H1 (cell line): ENCODE measurements at regions not wholly inside any gene's neighbourhood (a gene's known extent, or its start where the extent isn't known, plus 50 kb on each side); places are given as distances from the start of the nearest gene placed in this dataset.

Source experiments
- CTCF ChIA-PET: fragments of 300-600 bp; sonication (Branson Sonifier 250); formaldehyde crosslinking; loops from one replicate; lab custom pipeline; 2021; ENCODE audit not compliant: partially characterized antibody; lab: Charles Lee
- POLR2A ChIA-PET: fragments of 300-600 bp; sonication (Branson Sonifier 250); formaldehyde crosslinking; loops from one replicate; lab custom pipeline; 2021; ENCODE audit warnings: inconsistent platforms; ENCODE audit not compliant: partially characterized antibody; lab: Charles Lee
- DNase-seq, 2 experiments: peaks; one replicate each; pipeline versions ENCODE4 v3.0.0 to v3.0.0-alpha.2; 2010 to 2022; ENCODE audit warnings: low spot score in 2 of 2, low read depth in 1 of 2, mixed read lengths in 1 of 2
- FAIRE-seq: peaks from 2 replicates; lab custom pipeline; 2011; peaks lifted over from hg19 to GRCh38; lab: Jason Lieb, UNC
- H2AFZ ChIP-seq: 2 replicates; pipeline ENCODE4 v1.8.1; 2012; ENCODE audit warnings: low read length, inconsistent platforms
- H2AK5ac ChIP-seq: 2 replicates; pipeline ENCODE4 v1.6.1; 2013; ENCODE audit warnings: low read depth, low read length
- H2BK120ac ChIP-seq: replicated peaks from 2 replicates; pipeline ENCODE3; 2013; ENCODE audit warnings: low read depth, low read length, inconsistent platforms
- H2BK12ac ChIP-seq: 2 replicates; pipeline ENCODE4 v1.6.1; 2013; ENCODE audit warnings: low read depth, low read length
- H2BK15ac ChIP-seq: 2 replicates; pipeline ENCODE4 v1.6.1; 2013; ENCODE audit warnings: low read length
- H2BK20ac ChIP-seq: 2 replicates; pipeline ENCODE4 v1.6.1; 2013; ENCODE audit warnings: low read length
- H2BK5ac ChIP-seq: 2 replicates; pipeline ENCODE4 v1.6.1; 2013; ENCODE audit warnings: low read depth, low read length
- H3K14ac ChIP-seq: 2 replicates; pipeline ENCODE4 v1.6.1; 2013; ENCODE audit warnings: inconsistent platforms; ENCODE audit not compliant: insufficient read length
- H3K18ac ChIP-seq: 2 replicates; pipeline ENCODE4 v1.6.1; 2013; ENCODE audit warnings: low read length; ENCODE audit errors: extremely low read depth
- H3K23ac ChIP-seq: 2 replicates; pipeline ENCODE4 v1.6.1; 2013; ENCODE audit warnings: inconsistent platforms; ENCODE audit not compliant: insufficient read length
- H3K23me2 ChIP-seq: 2 replicates; pipeline ENCODE4 v1.6.1; 2013; ENCODE audit warnings: low read depth, low read length
- H3K27ac ChIP-seq: 2 replicates; pipeline ENCODE4 v1.6.1; 2011; ENCODE audit warnings: low read depth, low read length, inconsistent platforms
- H3K27me3 ChIP-seq, 4 experiments: replicated peaks in 1 of 4; 1 replicate in 1 of 4; 2 replicates in 3 of 4; pipeline versions ENCODE4 v1.6.1 to v1.8.1; 2011 to 2013; ENCODE audit warnings: low read length in 3 of 4, mild to moderate bottlenecking in 3 of 4, inconsistent platforms in 2 of 4, mixed read lengths in 2 of 4, moderate library complexity in 1 of 4; ENCODE audit not compliant: control insufficient read depth in 3 of 4, insufficient read depth in 3 of 4; ENCODE audit errors: extremely low read depth in 1 of 4
- H3K36me3 ChIP-seq, 4 experiments: 2 replicates each; pipeline versions ENCODE4 v1.6.1 to v1.8.1; 2011 to 2013; ENCODE audit warnings: mild to moderate bottlenecking in 4 of 4, low read length in 3 of 4, moderate library complexity in 2 of 4, control low read depth in 1 of 4, inconsistent platforms in 1 of 4; ENCODE audit not compliant: insufficient read depth in 4 of 4, control insufficient read depth in 2 of 4
- H3K4ac ChIP-seq: replicated peaks from 2 replicates; pipeline ENCODE3; 2013; ENCODE audit warnings: low read length, low read depth, mixed read lengths, inconsistent platforms; ENCODE audit not compliant: insufficient read length
- H3K4me1 ChIP-seq, 4 experiments: replicated peaks in 1 of 4; 1 replicate in 1 of 4; 2 replicates in 3 of 4; pipeline versions ENCODE4 v1.6.1 to v1.8.1; 2011 to 2013; ENCODE audit warnings: low read length in 3 of 4, inconsistent platforms in 2 of 4, mixed read lengths in 1 of 4; ENCODE audit not compliant: insufficient read depth in 4 of 4, control insufficient read depth in 3 of 4
- H3K4me2 ChIP-seq, 2 experiments: 2 replicates each; pipeline versions ENCODE4 v1.6.1 to v1.8.1; 2011 to 2013; ENCODE audit warnings: low read depth in 2 of 2, low read length in 2 of 2, control low read depth in 1 of 2, inconsistent platforms in 1 of 2, mild to moderate bottlenecking in 1 of 2; ENCODE audit not compliant: insufficient read depth in 1 of 2
- H3K4me3 ChIP-seq, 4 experiments: fragments of 200-600, 300-600 bp in 1 of 4; sonication (generic), shearing (Covaris generic), sonication (Bioruptor Twin) in 1 of 4; 2 replicates each; pipeline versions ENCODE4 v1.5.1 to v1.8.1; 2011 to 2016; ENCODE audit warnings: low read length in 4 of 4, low read depth in 3 of 4, control low read depth in 2 of 4, inconsistent platforms in 2 of 4, mild to moderate bottlenecking in 2 of 4, mixed read lengths in 1 of 4, moderate library complexity in 1 of 4; ENCODE audit not compliant: insufficient read depth in 2 of 4; ENCODE audit errors: extremely low read depth in 1 of 4
- H3K56ac ChIP-seq: replicated peaks from 2 replicates; pipeline ENCODE3; 2013; ENCODE audit warnings: low read depth, mild to moderate bottlenecking, mixed read lengths, low read length, inconsistent platforms; ENCODE audit not compliant: insufficient read length
- H3K79me1 ChIP-seq: 2 replicates; pipeline ENCODE4 v1.6.1; 2013; ENCODE audit warnings: low read depth, low read length, control low read depth
- H3K79me2 ChIP-seq, 2 experiments: 2 replicates each; pipeline versions ENCODE4 v1.6.1 to v1.8.1; 2012 to 2013; ENCODE audit warnings: low read length in 2 of 2, mild to moderate bottlenecking in 2 of 2, inconsistent platforms in 1 of 2; ENCODE audit not compliant: insufficient read depth in 2 of 2, control insufficient read depth in 1 of 2
- H3K9ac ChIP-seq, 4 experiments: replicated peaks in 1 of 4; 1 replicate in 1 of 4; 2 replicates in 3 of 4; pipeline versions ENCODE4 v1.6.1 to v1.8.1; 2011 to 2013; ENCODE audit warnings: low read depth in 3 of 4, low read length in 3 of 4, control low read depth in 2 of 4, mild to moderate bottlenecking in 2 of 4, moderate library complexity in 2 of 4, inconsistent platforms in 1 of 4; ENCODE audit errors: extremely low read depth in 1 of 4
- H3K9me3 ChIP-seq, 2 experiments: 2 replicates each; pipeline versions ENCODE4 v1.6.1 to v1.8.1; 2012 to 2013; ENCODE audit warnings: mild to moderate bottlenecking in 2 of 2, moderate library complexity in 2 of 2, control low read depth in 1 of 2, inconsistent platforms in 1 of 2, low read depth in 1 of 2, low read length in 1 of 2, mixed read lengths in 1 of 2; ENCODE audit not compliant: insufficient read depth in 2 of 2
- H4K20me1 ChIP-seq, 2 experiments: replicated peaks in 1 of 2; 2 replicates each; pipeline versions ENCODE3 to v1.8.1; 2011 to 2013; ENCODE audit warnings: inconsistent platforms in 2 of 2, low read length in 2 of 2, mild to moderate bottlenecking in 1 of 2; ENCODE audit not compliant: insufficient read depth in 2 of 2, control insufficient read depth in 1 of 2
- H4K5ac ChIP-seq: 2 replicates; pipeline ENCODE4 v1.6.1; 2013; ENCODE audit warnings: low read length, low read depth, mixed read lengths, inconsistent platforms; ENCODE audit not compliant: insufficient read length
- H4K8ac ChIP-seq: 2 replicates; pipeline ENCODE4 v1.8.0; 2013; ENCODE audit warnings: mild to moderate bottlenecking, moderate library complexity, low read length, inconsistent platforms; ENCODE audit not compliant: insufficient read depth; ENCODE audit errors: extremely low read depth
- H4K91ac ChIP-seq: replicated peaks from 2 replicates; pipeline ENCODE3; 2013; ENCODE audit warnings: low read length, mixed read lengths, inconsistent platforms; ENCODE audit not compliant: insufficient read length
- BCL11A ChIP-seq, 2 experiments: IDR thresholded peaks; one replicate each; pipeline ENCODE4 v1.6.1; 2011; ENCODE audit warnings: low read depth in 2 of 2, low read length in 2 of 2, mild to moderate bottlenecking in 2 of 2
- BRCA1 ChIP-seq: IDR thresholded peaks from 2 replicates; pipeline ENCODE4 v1.6.1; 2012; ENCODE audit warnings: low read depth, low read length, improper control_type of control experiment
- EGR1 ChIP-seq: IDR thresholded peaks from 2 replicates; pipeline ENCODE4 v1.6.1; 2011; ENCODE audit warnings: low read depth, low read length, borderline replicate concordance
- FOSL1 ChIP-seq: IDR thresholded peaks from 2 replicates; pipeline ENCODE4 v1.6.1; 2011; ENCODE audit warnings: mild to moderate bottlenecking, low read depth, low read length, moderate library complexity; ENCODE audit not compliant: insufficient read depth
- GABPA ChIP-seq: IDR thresholded peaks from 2 replicates; pipeline ENCODE4 v1.6.1; 2011; ENCODE audit warnings: mild to moderate bottlenecking, low read length, moderate library complexity, borderline replicate concordance; ENCODE audit not compliant: insufficient read depth
- NANOG ChIP-seq: IDR thresholded peaks from 2 replicates; pipeline ENCODE4 v1.6.1; 2011; ENCODE audit warnings: low read length, low read depth, mild to moderate bottlenecking, inconsistent platforms; ENCODE audit not compliant: insufficient read depth, poor library complexity, severe bottlenecking
- PHF8 ChIP-seq: fragments of 200-600 bp; sonication (generic); conservative IDR thresholded peaks from 2 replicates; pipeline ENCODE4 v1.7.1; 2012; ENCODE audit warnings: low read depth, mild to moderate bottlenecking, inconsistent platforms, low read length, moderate library complexity
- SAP30 ChIP-seq: fragments of 300-600 bp; sonication (generic); IDR thresholded peaks from 2 replicates; pipeline ENCODE4 v1.7.1; 2012; ENCODE audit warnings: low read length, moderate library complexity, mild to moderate bottlenecking, inconsistent platforms; ENCODE audit not compliant: insufficient read depth, insufficient replicate concordance
- SRF ChIP-seq: IDR thresholded peaks from 2 replicates; pipeline ENCODE4 v1.6.1; 2011; ENCODE audit warnings: mild to moderate bottlenecking, low read depth, low read length, moderate library complexity
- WGBS, 2 experiments: shearing (Covaris generic) in 1 of 2; methylation state at CpG; one replicate each; pipeline versions ENCODE4 v1.1.6 to v1.1.7; 2013 to 2015; ENCODE audit warnings: low lambda C conversion rate in 2 of 2, mixed read lengths in 2 of 2, inconsistent platforms in 1 of 2, low coverage in 1 of 2, missing lambda C conversion rate in 1 of 2; ENCODE audit not compliant: insufficient replicate concordance in 2 of 2, insufficient coverage in 1 of 2, insufficient read length in 1 of 2; ENCODE audit errors: extremely low coverage in 1 of 2, missing lambda C conversion rate in 1 of 2; 5-methylcytosine and 5-hydroxymethylcytosine counted together
- TF ChIP-seq, protein P1 (sequence below): IDR thresholded peaks from 2 replicates; pipeline ENCODE4 v1.6.1; 2012; ENCODE audit warnings: inconsistent platforms
- TF ChIP-seq, protein P2 (sequence below): IDR thresholded peaks from 2 replicates; pipeline ENCODE4 v1.6.1; 2012; ENCODE audit warnings: low read length, inconsistent platforms

DNA sequence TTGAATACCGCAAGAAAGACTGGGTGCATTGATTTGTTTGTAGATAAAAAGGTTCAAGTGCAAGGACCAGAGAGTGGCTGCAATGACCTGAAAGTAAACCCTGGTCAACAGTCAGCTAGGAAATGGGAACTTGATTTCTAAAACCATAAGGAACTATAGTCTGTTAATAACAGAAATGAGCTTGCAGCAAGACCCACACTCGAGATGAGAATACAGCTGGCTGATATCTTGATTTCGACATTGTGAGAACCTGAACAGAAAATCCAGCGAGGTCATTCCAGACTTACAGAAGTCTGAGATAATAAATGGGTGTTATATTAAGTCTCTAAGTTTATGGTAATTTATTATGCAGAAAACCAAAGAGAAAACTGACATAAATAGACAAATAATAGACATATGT is 177.3 kb downstream of the NFKBIZ start:
- H3K79me2 ChIP-seq, result no peaks in the 10 kb centered on the region
- no peak overlapping the region for H2BK12ac ChIP-seq
- no peak overlapping the region for H4K8ac ChIP-seq
- H4K20me1 ChIP-seq, result no peaks in the 10 kb centered on the region
- ChIA-PET CTCF (interaction anchor here (0.6 kb wide), 1 partner anchor 29 kb away, joined by 3 read pairs; no protein-coding TSS in a partner anchor), POLR2A (no interaction called here)
- H3K4me3 ChIP-seq, result no peak overlapping the region
- no peak overlapping the region for H3K4ac ChIP-seq
- H2BK20ac ChIP-seq, result no peak overlapping the region
- DNase-seq (no peak), FAIRE-seq (no peak)
- H2AK5ac ChIP-seq, result no peak overlapping the region
- no peak overlapping the region for H4K91ac ChIP-seq
- H3K56ac ChIP-seq, result no peak overlapping the region
- no peak overlapping the region for H3K23ac ChIP-seq
- no peaks in the 10 kb centered on the region for H3K79me1 ChIP-seq
- WGBS, 2 experiments, result 94% methylated on average over 4 of the region's 4 CpGs; no CpG with 5 or more reads in 1 of the 2 experiments
- no peaks in the 10 kb centered on the region for H3K4me1 ChIP-seq
- no peak overlapping the region for H2BK5ac ChIP-seq
- no peak overlapping the region for H3K4me2 ChIP-seq
- H4K5ac ChIP-seq, result no peak overlapping the region
- H2AFZ ChIP-seq, result no peak overlapping the region
- no peaks in the 10 kb centered on the region for H3K9me3 ChIP-seq
- no peaks in the 10 kb centered on the region for H3K36me3 ChIP-seq
- no peak overlapping the region for H3K27ac ChIP-seq
- TF ChIP-seq, protein P1, sequence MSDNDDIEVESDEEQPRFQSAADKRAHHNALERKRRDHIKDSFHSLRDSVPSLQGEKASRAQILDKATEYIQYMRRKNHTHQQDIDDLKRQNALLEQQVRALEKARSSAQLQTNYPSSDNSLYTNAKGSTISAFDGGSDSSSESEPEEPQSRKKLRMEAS, result no peak
- no peak for TF ChIP-seq FOSL1
- TF ChIP-seq PHF8, result no peak
- TF ChIP-seq BRCA1, result no peak
- TF ChIP-seq, protein P2, sequence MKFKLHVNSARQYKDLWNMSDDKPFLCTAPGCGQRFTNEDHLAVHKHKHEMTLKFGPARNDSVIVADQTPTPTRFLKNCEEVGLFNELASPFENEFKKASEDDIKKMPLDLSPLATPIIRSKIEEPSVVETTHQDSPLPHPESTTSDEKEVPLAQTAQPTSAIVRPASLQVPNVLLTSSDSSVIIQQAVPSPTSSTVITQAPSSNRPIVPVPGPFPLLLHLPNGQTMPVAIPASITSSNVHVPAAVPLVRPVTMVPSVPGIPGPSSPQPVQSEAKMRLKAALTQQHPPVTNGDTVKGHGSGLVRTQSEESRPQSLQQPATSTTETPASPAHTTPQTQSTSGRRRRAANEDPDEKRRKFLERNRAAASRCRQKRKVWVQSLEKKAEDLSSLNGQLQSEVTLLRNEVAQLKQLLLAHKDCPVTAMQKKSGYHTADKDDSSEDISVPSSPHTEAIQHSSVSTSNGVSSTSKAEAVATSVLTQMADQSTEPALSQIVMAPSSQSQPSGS, result no peak
- no peak for TF ChIP-seq GABPA
- TF ChIP-seq BCL11A (IDR thresholded peaks at IDR 0.05; ENCODE audit: low read depth in 2 of 2, low read length in 2 of 2), result no peak
- no peak for TF ChIP-seq NANOG
- TF ChIP-seq EGR1, result no peak
- TF ChIP-seq SAP30, result no peak
- no peak for TF ChIP-seq SRF
- H3K23me2 ChIP-seq, result no peaks in the 10 kb centered on the region
- no peak overlapping the region for H2BK15ac ChIP-seq
- no peak overlapping the region for H3K14ac ChIP-seq
- H3K27me3 ChIP-seq, result no peaks in the 10 kb centered on the region
- no peak overlapping the region for H2BK120ac ChIP-seq
- no peak overlapping the region for H3K18ac ChIP-seq
- no peak overlapping the region for H3K9ac ChIP-seq
